AG09319 (cell line): ENCODE measurements at regions not wholly inside any gene's neighbourhood (a gene's known extent, or its start where the extent isn't known, plus 50 kb on each side); places are given as distances from the start of the nearest gene placed in this dataset.

Experiments used
- DNase-seq: peaks from one replicate; pipeline ENCODE4 v3.0.0-alpha.2; 2010; ENCODE audit warnings: low read depth; ENCODE audit errors: extremely low read depth
- CTCF ChIP-seq: IDR thresholded peaks from 2 replicates; pipeline ENCODE4 v1.5.1; 2011; ENCODE audit warnings: low read depth, mild to moderate bottlenecking, inconsistent platforms, low read length, moderate library complexity

- TF ChIP-seq CTCF, result no peak
- no peak for DNase-seq
Measured at GRCh38 chr3:83461411-83461810, 1497.4 kb upstream of the CADM2 start.

GRCh38 chr3:83477563-83477962 lies 1481.2 kb upstream of the CADM2 start:
- no peak for TF ChIP-seq CTCF
- no peak for DNase-seq

- no peak for DNase-seq
- no peak for TF ChIP-seq CTCF
Measured at GRCh38 chr3:83482402-83483070, 1476.3 kb upstream of the CADM2 start.

GRCh38 chr3:83496462-83496861 lies 1462.3 kb upstream of the CADM2 start:
- no peak for DNase-seq
- no peak for TF ChIP-seq CTCF

GRCh38 chr3:83498361-83499016 lies 1460.3 kb upstream of the CADM2 start:
- no peak for DNase-seq
- no peak for TF ChIP-seq CTCF

GRCh38 chr3:83500422-83500821 lies 1458.4 kb upstream of the CADM2 start:
- no peak for TF ChIP-seq CTCF
- DNase-seq, result no peak

GRCh38 chr3:83500931-83501330 lies 1457.9 kb upstream of the CADM2 start:
- no peak for TF ChIP-seq CTCF
- no peak for DNase-seq
